AG08396 (cell line): ENCODE measurements at regions not wholly inside any gene's neighbourhood (a gene's known extent, or its start where the extent isn't known, plus 50 kb on each side); places are given as distances from the start of the nearest gene placed in this dataset.
A peak's percentile ranks its signal among the peaks of the same experiment; 100 is the strongest.

Experiments used
- DNase-seq: peaks from one replicate; pipeline ENCODE4 v3.0.0; 2012; ENCODE audit warnings: low spot score, mixed read lengths

DNA sequence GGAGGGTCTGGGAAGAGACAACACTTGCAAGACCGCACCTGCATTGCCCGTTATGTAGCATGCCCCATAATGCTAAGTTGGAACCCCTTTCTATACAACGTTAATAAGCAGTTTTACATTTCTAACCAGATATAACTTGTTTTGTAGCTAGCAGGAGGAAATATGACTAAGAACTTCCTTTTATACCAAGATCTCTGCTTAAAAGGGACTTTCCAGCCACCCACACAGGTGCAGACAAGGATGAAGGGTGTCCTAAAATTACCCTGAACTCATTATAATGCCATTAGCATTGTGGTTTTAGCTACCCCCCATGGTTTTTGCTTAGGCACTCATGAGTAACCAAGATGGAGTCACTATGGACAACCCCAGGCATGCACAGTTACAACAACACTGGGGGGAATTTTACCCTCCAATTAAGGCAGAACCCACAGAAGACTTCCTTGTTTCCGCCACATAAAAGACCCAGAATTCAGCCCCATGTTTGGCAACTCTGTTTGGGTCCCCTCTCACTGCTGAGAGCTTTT is 362.8 kb downstream of the CBLN2 start:
- DNase-seq, result no peak

DNA sequence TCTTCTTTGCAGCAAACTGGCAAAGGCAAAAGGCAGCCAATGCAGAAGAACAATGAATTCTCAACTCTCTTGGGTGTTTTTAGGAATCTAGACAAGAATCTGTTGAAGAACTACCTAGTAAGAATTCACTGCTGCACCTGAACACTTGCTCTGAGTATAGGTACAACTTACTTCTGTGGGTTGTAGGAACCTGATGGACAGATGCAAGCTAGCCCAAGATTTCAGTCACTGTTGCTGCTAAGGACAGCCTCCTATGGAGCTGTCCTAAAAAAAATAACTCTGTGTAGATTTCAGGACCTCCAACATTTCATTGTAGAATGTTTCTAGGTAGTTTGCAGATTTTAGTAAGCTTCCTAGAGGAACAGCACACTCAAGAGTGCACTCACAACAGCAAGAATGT is 363.5 kb downstream of the CBLN2 start:
- DNase-seq, result no peak

DNA sequence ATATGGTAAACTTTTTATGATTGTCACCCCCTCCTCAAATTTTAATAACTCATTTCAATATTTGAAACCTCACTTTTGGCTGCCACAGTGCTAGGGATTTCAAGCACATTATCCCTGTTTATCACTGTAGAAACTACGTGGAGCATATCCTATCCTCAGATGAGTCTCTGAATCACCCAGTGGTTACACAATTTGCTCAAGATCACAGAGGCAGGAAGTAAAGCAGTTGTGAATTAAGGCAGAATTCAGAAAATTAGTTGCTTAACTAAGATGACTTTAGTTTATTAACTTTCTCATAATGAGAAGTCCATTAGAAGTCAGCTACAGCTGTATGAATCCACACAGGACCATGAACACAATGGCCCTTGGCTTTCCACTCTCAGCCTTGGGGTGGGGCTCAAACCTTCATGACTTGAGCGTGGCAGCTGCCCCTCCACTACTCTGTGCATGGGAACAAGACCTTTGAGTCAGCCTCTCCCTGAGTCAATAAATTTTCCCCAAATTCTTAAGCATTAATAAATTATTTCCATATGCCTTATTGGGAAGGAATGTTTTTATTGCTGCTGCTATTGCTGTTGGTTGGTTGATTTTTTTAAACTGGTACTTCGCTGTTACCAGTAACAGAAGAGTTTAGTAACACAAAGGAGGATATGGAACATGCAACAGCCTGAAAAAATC is 369.0 kb downstream of the CBLN2 start:
- no peak for DNase-seq

DNA sequence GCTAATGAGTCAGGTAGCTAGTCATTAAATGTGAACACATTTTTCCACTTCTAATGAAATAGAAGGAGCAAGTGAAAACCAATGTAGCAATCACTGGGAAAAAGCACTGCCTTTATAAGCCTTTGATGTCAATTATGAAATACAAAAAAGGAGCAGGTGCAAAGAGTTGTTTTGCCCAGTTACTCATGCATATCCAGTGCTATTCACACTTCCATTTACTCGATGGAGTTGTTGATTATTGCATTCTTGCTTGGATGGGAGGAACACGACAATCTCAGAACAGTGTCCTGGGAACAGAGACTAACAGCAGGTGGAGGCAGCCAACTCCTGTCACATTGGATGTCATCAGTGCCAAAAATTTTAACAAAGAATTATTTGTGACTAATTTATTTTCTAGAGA is 372.5 kb downstream of the CBLN2 start:
- no peak for DNase-seq

DNA sequence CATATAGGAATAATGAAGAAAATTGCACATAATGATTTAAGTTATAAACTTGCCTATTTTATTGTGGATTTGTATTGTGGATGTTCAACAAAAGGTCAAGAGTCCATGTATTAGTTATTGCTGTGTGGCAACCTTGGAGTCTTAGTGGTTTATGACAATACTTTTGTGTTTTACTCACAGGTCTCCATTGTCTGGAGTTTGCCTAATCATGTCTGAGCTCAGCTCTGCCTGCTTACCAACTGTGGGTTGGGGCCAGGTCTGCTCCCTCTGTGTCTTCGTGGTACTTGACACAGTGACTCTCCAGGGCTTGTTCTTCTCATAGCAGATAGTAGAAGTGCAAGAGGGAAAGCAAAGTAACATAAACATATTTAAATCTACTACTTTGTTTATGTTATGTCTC is 382.5 kb downstream of the CBLN2 start:
- DNase-seq, result no peak

DNA sequence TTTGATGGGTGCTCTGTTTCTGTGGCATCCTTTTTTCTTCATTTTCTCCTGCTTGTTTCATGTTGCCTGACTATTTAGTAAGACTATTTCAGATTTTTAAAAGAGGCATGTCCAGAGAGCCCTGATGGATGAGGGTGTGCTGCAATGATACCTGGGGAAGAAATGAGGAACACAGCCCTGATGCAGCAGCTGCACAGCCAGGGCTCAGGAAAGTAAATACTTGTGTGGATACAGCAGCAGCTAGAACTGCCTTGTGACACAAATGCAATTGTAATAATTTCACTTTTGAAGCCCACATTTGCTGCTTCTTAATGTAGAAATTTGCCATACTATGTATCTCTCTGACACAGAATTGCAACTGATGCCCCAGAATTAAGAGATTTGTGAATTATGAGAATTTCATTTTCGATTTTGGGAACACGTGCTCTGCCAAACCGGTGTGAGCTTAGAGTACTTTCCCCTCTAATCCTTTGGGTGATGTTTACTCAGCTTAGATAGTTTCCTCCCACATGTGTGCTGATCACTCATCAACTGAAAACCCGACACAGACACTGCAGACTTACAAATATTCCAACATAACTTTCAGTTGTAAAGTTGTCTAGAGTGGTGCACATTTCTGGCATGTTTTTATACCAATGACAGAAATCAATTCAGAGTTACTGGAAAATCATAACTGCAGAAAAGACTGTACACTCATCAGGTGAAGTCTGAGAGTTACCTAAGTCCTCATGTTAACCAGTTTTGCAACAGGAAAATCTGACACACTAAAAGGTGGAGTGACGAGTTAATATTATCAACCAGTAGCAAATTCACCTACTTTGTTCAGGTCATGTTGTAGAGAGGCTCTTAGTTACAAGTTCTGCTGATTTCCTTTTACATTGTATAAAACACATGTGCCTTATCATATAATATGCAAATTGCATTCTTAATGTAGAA is 383.4 kb downstream of the CBLN2 start:
- no peak for DNase-seq

DNA sequence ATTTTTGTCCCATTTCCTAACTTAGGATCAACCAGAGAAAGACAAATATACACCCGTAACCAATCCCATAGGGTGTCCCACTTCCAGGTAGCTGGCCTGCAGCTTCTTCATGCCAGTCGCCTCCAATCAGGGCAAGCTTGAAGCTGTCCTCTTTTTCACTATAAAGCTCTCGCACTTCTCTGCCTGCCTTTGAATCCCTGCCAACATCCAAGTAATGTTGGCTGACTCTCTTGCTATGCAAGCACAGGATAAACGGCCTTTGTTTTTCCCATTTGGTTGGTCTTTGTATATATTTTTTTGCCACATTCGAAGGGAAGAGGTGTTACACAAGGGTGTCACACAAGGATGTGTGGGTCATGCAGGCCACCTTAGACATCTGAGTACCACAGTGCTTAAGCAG is 388.8 kb downstream of the CBLN2 start:
- DNase-seq, result no peak

DNA sequence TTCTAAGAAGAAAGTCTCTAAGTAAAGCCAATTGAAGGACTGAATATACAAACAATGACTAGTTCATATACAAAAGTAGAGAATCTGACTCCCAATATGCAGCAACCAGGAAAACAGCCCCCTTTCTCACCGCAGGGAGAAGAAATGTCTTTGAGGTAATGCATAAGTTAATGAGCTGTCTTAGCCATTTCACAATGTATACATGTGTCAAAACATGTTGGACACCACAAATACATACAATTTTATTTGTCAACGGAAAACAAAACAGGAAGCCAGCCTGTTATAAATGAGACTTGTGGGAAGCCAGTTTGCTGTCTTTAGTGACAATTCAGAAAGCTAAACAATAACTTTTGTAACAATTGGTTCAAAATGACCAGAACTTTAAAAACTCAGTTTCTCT is 389.2 kb downstream of the CBLN2 start:
- DNase-seq, result no peak

DNA sequence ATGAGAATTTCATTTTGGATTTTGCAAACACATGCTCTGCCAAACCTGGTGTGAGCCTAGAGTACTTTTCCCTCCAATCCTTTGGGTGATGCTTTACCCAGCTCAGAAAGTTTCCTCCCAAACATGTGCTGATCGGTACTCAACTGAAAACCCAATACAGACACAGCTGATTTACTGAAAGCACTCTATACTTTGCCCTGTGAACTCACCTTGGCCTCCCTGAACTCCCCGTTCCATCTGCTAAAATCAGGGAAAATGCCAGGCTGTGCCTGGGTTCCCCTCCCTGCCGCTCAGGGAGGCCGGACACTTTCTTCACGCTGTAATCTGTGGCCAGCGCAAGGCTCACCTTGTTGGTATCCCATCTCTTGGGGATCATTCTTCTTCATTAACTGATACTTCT is 391.2 kb downstream of the CBLN2 start:
- DNase-seq, result no peak

DNA sequence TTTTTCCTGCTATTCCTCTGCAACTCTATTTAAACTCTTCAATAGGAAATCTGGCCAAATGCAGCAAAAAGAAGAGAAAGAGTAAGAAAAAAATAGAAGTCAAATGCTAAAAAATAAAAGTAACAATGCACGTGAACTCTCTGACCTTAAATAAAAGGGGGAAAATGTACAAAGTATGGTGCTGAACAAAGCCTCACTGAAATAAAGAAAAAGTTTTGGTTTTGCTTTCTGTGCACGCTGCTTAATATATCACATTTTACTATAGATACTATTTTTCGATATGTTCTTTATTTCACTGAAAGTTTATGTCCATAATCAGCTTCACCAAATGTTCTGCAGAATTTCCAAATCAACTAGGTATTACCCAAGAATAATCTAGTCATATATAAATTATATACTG is 396.3 kb downstream of the CBLN2 start:
- no peak for DNase-seq

DNA sequence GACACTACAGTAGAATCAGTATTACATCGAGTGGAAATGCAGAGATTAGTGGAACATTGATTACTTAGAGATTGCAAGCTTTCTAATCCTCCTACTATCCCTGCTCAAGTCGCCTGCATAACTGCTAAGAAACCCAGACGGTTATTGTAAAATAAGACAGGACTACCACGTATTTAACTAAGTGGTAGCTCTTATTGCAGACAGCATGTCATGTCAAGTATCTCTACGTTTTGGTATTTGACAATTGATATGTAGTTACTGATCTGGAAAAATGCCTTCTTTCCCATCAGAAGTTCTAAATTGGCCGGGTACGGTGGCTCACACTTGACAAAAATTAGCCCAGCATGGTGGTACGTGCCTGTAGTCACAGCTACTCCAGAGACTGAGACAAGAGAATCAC is 404.1 kb downstream of the CBLN2 start:
- DNase-seq, result no peak

DNA sequence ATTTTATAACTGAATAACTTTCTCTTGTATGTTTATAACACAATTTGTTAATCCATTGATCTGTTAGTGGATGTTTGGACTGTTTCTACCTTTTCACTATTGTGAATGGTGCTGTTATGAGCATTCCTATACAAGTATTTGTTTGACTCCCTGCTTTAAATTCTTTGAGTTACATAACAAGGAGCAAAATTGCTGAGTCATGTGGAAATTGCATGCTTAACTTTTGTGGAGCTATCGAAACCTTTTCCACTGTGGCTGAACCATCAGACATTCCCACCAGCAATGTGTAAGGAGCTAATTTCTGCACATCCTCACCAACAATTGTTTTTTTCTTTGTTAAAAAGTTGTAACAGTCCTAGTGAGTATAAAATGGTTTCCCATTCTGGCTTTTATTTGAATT is 415.5 kb downstream of the CBLN2 start:
- no peak for DNase-seq

DNA sequence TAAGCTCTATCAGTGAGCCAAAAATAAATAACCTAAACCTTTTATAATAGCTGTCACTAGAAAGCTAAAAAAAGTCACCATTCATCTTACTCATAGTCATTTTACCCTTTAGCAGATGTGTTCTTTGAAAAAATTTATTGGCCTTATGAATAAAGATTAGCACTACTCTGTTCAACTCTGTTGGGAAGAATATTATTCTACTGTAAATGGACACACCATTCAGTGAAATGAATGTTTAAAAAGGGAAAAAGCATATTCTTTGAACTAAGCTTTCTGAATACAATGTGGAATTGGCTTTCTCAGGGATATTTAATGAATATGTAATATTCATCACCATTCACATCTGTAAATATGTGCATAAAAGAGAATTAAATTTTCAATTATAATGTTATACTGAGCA is 422.0 kb downstream of the CBLN2 start:
- no peak for DNase-seq

DNA sequence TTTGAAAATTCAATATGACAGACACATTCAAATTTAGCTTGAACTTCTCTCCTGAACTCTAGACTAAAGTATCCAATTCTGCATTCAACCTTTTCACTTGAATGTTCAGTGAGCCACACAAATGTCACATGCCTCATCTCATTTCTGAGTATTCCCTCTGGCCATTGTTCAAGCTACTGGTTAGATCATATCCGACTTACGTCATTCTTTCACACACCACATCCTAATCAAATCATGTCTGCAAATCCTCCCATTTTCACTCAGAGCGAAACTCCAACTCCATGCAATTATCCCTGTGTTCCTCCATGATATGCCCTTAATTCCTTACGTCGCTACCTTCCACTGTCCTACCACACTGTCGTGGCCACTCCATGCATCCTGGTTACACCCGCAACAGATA is 425.1 kb downstream of the CBLN2 start:
- no peak for DNase-seq

DNA sequence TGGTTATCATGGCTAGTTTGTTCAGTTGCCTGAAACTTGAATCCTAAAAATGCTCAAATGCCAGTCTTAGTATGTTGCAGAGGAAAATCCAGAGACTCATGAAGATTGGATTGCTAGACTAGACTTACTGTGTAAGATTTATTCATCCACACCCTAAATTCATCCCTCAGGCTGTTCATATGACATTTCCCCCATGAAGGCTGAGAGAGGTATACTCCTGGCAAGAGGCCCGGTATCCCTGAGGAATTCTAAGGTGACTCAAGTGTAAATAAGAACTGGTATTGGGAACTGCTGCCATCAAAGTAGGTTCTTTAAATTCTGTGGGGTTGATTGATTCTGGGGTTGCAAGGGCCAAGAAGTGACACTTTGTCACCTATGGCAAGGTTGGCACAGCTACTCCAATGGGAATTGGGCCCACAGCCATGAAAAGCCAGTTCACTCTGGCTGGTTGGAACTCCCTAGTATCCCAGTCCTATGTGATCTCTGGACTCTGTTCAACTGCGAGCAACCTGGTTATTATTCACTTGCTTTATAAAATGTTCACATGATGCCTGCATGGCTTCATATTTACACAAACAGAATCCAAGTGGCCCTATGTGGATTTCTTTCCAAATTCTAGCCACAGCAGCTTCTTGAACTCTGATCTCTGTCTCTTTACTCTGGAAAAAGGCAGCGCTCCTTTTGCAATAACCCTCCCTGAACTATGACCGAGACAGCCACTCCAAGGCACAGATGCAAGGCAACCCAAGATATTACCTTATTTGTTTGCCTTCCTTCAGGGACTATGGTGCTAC is 429.1 kb downstream of the CBLN2 start:
- no peak for DNase-seq

DNA sequence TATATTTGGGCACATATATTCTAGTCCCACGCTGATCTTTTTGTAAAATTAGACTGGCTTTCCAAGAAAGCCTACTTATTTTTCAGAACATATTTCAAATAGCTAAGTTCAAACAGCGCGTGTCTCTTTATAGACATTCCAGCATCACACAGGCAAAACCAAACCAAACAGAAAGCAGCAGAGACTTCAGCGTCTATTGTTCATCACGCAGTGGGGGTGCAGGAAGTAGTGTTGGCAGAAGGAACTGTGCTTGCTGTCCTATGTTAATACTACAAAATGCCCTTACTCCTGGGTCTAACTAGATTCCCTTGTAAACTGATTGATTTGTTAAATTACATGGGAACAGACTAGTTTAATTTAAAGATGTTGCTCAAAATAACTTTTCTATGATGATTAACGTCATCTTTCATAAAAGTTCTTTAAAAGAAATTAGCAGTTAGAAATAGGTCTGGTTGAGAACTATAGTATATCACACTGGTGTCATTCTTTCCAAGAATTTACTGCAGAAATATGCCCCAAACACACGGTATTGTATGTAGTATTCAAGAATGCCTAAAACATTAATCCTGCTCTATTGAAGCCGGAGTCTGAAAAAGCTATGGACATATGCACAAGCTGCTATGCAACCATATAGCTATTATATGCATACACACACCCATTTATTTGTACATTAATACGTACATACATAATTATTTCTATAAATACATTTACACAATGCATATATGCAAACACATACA is 436.3 kb downstream of the CBLN2 start:
- peak; percentile 1 for DNase-seq

DNA sequence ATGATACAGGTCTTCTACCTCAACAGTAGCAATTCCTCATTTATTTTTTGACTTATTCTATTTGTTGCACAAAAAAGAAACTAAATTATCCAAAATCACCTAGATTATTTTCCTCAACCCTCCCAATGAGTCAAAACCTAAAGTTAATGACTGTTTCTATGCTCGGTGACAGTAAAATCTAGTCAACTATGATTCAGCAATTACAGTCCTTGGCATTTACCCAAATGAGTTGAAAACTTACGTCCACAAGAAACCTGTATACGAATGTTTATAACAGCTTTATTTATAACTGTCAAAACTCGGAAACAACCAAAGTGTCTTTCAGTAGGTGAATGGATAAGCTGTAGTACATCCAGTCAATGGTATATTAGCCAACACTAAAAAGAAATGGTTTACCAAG is 439.3 kb downstream of the CBLN2 start:
- DNase-seq, result no peak

DNA sequence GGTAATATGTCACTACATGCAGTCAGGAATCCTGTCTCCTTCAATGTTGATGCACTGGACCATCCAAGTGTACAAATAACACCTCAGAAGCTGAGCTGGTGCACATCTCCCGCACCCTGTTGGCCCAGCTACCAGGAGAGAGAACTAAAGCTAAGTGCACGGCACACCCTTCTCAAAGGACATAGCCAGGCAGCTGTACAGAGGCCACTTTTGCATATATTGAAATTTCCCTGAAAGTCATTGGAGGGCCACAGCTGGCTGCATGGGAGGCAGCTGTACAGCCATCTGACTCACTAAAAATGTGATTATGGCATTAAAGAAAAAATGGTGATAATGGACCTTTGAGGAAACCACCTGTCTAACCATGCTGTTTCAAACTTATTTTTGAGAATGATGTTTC is 441.7 kb downstream of the CBLN2 start:
- no peak for DNase-seq

DNA sequence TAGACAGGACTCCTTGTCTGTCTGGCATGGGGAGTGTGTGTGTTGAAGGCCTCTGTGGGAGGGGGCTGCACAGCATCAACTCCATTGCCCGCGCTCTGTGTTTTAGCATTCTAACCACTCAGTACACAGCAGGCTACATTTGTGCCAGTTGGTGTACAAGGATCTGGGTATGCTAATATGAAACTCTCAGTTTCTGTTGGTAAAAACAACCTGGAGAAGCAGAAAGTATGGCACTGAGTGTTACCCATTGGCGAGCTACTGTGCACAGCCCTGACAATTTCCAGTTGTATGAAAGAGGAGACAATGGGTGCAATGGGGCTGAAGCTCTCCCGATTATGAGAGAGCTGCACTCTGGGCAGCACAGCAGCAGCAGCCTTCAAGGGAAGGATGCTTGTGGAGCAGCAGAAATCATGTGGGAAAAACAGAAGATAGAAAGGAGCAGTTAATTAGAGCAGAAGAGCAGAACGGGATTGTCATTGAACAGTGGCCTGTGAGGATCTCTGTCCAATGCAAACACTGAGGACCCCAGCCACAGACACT is 443.6 kb downstream of the CBLN2 start:
- no peak for DNase-seq

DNA sequence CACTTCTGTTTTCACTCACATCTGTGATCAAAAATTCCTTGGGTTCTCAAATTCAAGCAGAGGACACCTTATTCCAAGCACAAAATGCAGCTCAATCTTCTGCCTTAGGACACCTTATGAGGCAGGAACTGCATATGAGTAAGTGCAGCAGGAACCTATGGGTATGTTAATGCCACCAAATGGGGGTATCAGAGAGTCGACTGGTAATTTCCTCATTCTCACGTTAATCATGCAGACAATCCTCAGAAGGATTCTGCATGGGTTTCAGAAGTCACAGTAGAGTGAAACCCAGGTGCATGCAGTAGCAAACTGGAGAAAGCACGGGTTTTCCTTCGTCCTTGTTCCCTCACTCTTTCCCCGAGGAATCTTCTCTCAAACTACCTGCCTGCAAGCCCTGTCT is 452.8 kb downstream of the CBLN2 start:
- DNase-seq, result no peak

DNA sequence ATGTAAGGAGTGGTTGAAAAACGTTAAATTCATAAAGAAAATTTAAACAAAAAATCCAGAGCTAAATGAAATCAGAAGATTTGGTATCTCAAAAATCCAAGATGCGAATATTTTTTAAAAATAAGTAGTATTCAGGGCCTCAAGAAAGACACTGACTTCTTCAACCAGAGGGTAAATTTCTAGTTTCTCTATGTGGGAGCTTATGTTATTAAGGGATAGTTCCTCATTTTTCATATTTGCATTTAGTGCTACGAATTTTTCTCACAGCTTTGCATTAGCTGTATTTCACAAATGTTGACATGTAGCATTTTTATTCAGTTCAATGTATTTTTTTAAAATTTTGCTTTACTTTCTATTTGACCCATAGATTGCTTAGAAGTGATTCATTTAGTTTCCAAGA is 454.7 kb downstream of the CBLN2 start:
- DNase-seq, result no peak

DNA sequence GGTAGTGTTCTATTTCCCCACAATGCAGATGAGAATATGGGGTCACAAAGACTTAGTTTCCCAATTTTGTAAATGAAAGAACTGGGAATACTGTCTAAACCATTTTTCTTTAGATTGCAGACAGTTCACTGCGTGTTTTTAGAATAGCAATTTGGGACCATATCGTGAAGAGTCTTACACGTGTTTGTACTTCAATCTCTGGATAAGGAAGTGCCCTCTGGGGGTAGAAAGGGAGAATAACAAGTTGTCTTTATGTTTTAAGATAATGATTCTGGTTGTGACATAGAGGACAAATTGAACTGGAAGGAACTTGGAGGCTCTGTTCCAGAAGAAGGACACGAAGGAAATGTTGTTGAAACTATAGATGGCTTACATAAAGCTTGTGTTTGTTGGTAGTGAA is 457.7 kb downstream of the CBLN2 start:
- no peak for DNase-seq
